GM12892 (cell line): ENCODE measurements at regions not wholly inside any gene's neighbourhood (a gene's known extent, or its start where the extent isn't known, plus 50 kb on each side); places are given as distances from the start of the nearest gene placed in this dataset.

Experiments
- POLR2A ChIP-seq: IDR thresholded peaks from 2 replicates; pipeline ENCODE4 v1.6.1; 2011; ENCODE audit warnings: low read depth, low read length, control low read depth
- POLR2AphosphoS5 ChIP-seq: IDR thresholded peaks from 2 replicates; pipeline ENCODE4 v1.6.1; 2011; ENCODE audit warnings: low read depth, low read length, control low read depth

DNA sequence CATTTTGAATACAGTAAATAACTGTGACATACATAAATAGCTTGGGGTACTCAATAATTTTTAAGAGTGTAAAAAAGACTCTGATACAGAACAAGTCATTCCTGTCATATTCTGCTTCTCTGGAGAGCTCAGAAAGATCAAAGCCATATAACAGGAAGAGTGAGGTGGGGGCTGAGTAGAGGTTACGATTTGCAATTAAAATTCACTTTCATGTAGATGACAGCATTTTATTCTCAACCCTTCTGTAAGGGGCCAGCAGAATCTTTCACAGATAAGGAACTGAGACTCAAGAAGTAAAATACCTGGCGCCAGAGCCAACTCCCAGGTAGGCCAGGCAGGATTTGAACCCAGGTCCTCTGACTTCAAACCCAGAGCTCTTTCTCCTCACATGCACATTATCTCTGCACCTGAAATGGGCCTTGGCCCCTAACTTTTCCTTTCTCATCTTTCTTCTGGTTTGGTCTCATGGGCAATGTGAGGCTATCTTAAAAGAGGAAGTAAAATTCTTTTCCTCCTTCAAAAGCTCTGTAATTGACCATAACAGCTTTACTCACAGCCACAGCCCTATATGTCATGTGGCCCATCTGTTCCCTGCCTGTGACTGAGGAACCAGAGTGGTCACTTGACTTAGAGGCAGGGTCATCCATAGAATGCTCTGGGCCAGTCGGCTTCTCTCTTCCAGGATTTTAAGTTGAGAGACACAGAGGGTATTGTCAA, 80.9 kb upstream of the SYT6 start:
- TF ChIP-seq POLR2A (no peak), POLR2AphosphoS5 (no peak)
